B cell (primary cell): ENCODE measurements at regions not wholly inside any gene's neighbourhood (a gene's known extent, or its start where the extent isn't known, plus 50 kb on each side); places are given as distances from the start of the nearest gene placed in this dataset.

ENCODE experiments used
- ATAC-seq: fragments of 200-7000 bp; cut with Tn5 transposase; one replicate; pipeline ENCODE4 v1.10.0; 2021; ENCODE audit warnings: low read depth, mild to moderate bottlenecking, moderate number of reproducible peaks, moderate library complexity
- CTCF ChIA-PET: fragments of 350-600 bp; sonication (Branson Sonifier 250); formaldehyde crosslinking; loops from one replicate; lab custom pipeline; 2021; ENCODE audit warnings: antibody characterized with exemption, inconsistent platforms; lab: Charles Lee
- POLR2A ChIA-PET: fragments of 350-600 bp; sonication (Branson Sonifier 250); formaldehyde crosslinking; loops from one replicate; lab custom pipeline; 2021; ENCODE audit warnings: antibody characterized with exemption; lab: Charles Lee
- DNase-seq: peaks from one replicate; pipeline ENCODE4 v3.0.0; 2013
- H2AFZ ChIP-seq: 2 replicates; pipeline ENCODE4 v1.6.1; 2012; ENCODE audit warnings: mild to moderate bottlenecking, low read depth, low read length; ENCODE audit not compliant: insufficient read depth, poor library complexity, severe bottlenecking
- H3K27ac ChIP-seq, 2 donors: 1 replicate in 1 of 2; 2 replicates in 1 of 2; pipeline ENCODE4 v1.5.1; 2012 to 2013; ENCODE audit warnings: low read length in 2 of 2, mild to moderate bottlenecking in 2 of 2, moderate library complexity in 1 of 2
- H3K27me3 ChIP-seq, 4 experiments: fragments of 200-600 bp in 1 of 4; sonication (generic) in 1 of 4; replicated peaks in 1 of 4; 1 replicate in 2 of 4; 2 replicates in 2 of 4; pipeline versions ENCODE4 v1.6.1 to v1.7.0; 2013 to 2016; ENCODE audit warnings: low read length in 3 of 4, mild to moderate bottlenecking in 2 of 4, mixed read lengths in 1 of 4, moderate library complexity in 1 of 4; ENCODE audit not compliant: insufficient read depth in 4 of 4, control insufficient read depth in 3 of 4; ENCODE audit errors: control extremely low read depth in 1 of 4
- H3K36me3 ChIP-seq, 2 experiments: replicated peaks in 1 of 2; 1 replicate in 1 of 2; 2 replicates in 1 of 2; pipeline versions ENCODE4 v1.6.1 to v1.7.1; 2013; ENCODE audit warnings: low read length in 1 of 2; ENCODE audit not compliant: insufficient read depth in 2 of 2, control insufficient read depth in 1 of 2; ENCODE audit errors: control extremely low read depth in 1 of 2, extremely low read depth in 1 of 2
- H3K4me1 ChIP-seq, 2 donors: fragments of 200-600 bp in 1 of 2; sonication (generic) in 1 of 2; 1 replicate in 1 of 2; 2 replicates in 1 of 2; pipeline versions ENCODE4 v1.5.1 to v1.6.1; 2013 to 2017; ENCODE audit warnings: low read length in 2 of 2; ENCODE audit not compliant: control insufficient read depth in 2 of 2, insufficient read depth in 2 of 2
- H3K4me2 ChIP-seq: replicated peaks from 2 replicates; pipeline ENCODE3; 2012; ENCODE audit warnings: mild to moderate bottlenecking, low read depth, low read length; ENCODE audit not compliant: poor library complexity, severe bottlenecking
- H3K4me3 ChIP-seq, 5 experiments: fragments of 200-600 bp in 1 of 5; sonication (generic) in 1 of 5; 1 replicate in 3 of 5; 2 replicates in 2 of 5; pipeline versions ENCODE4 v1.5.1 to v1.7.0; 2011 to 2016; ENCODE audit warnings: low read length in 4 of 5, mild to moderate bottlenecking in 4 of 5, low read depth in 2 of 5, control low read depth in 1 of 5, moderate library complexity in 1 of 5; ENCODE audit not compliant: insufficient read depth in 1 of 5; ENCODE audit errors: control extremely low read depth in 1 of 5, extremely low read depth in 1 of 5
- H3K79me2 ChIP-seq: fragments of 200-600 bp; sonication (generic); one replicate; pipeline ENCODE4 v1.6.0; 2016; ENCODE audit warnings: low read length; ENCODE audit not compliant: control insufficient read depth, insufficient read depth
- H3K9ac ChIP-seq: fragments of 200-600 bp; sonication (generic); 2 replicates; pipeline ENCODE4 v1.6.1; 2017; ENCODE audit warnings: mild to moderate bottlenecking, low read length, moderate library complexity
- H3K9me3 ChIP-seq, 3 donors: one replicate each; pipeline versions ENCODE4 v1.6.1 to v1.7.1; 2013; ENCODE audit warnings: low read length in 2 of 3; ENCODE audit not compliant: control insufficient read depth in 2 of 3, insufficient read depth in 1 of 3; ENCODE audit errors: control extremely low read depth in 1 of 3
- H4K20me1 ChIP-seq: 2 replicates; pipeline ENCODE4 v1.6.0; 2012; ENCODE audit warnings: mild to moderate bottlenecking, low read length; ENCODE audit not compliant: insufficient read depth, control insufficient read depth, poor library complexity, severe bottlenecking
- H3K27ac Mint-ChIP-seq: one replicate; pipeline ENCODE4 v1.8.0; 2021; ENCODE audit warnings: mixed read lengths
- H3K27me3 Mint-ChIP-seq: one replicate; pipeline ENCODE4 v1.8.0; 2021; ENCODE audit warnings: mixed read lengths
- H3K4me1 Mint-ChIP-seq: one replicate; pipeline ENCODE4 v1.8.0; 2021; ENCODE audit warnings: mixed read lengths
- H3K4me3 Mint-ChIP-seq: one replicate; pipeline ENCODE4 v1.8.0; 2021; ENCODE audit warnings: mixed read lengths
- H3K9me3 Mint-ChIP-seq: one replicate; pipeline ENCODE4 v1.8.0; 2022; ENCODE audit warnings: mixed read lengths; ENCODE audit not compliant: insufficient read depth
- EZH2 ChIP-seq: IDR thresholded peaks from 2 replicates; pipeline ENCODE4 v1.6.1; 2012; ENCODE audit warnings: borderline replicate concordance, low read depth, mild to moderate bottlenecking, moderate library complexity, low read length; ENCODE audit not compliant: insufficient read depth, poor library complexity, severe bottlenecking
- WGBS: methylation state at CpG from one replicate; pipeline ENCODE4 v1.1.5; 2013; ENCODE audit warnings: missing lambda C conversion rate; ENCODE audit not compliant: insufficient coverage; 5-methylcytosine and 5-hydroxymethylcytosine counted together
- intact Hi-C: fragments of 100-400 bp; cut with micrococcal nuclease; formaldehyde crosslinking; loops from one replicate; pipeline ENCODE4 v1.10.0; 2022
- TF ChIP-seq, protein P1 (sequence below): fragments of 200-600 bp; IDR thresholded peaks from one replicate; pipeline ENCODE4 v1.8.0; 2022; ENCODE audit warnings: antibody characterized with exemption, mild to moderate bottlenecking

DNA sequence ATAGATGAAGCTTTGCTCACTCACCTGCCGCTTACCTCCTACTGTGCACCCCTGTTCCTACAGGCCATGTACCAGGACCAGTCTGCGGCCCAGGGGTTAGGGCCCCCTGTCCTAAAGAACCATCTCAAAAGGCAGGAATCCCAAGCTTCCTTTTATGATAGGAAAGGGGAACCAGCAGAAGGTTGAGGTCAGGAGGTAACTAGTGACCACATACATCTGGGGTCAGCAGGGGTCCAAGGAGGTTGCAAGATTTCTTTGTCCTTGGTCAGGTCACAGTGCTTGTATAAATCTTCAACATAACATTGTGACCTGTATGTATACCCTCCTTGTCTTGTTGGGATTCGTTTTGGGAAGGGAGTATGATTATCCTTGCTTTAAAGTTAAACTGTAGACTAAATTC is 73.8 kb downstream of the OAT start:
- Mint-ChIP-seq H3K27me3 (no peaks in the 10 kb centered on the region), H3K27ac (no peak overlapping the region), H3K9me3 (no peaks in the 10 kb centered on the region), H3K4me1 (peaks cover 15% of the 10 kb centered on the region), H3K4me3 (no peak overlapping the region)
- intact Hi-C loops: no loop called here
- ChIA-PET POLR2A (no interaction called here), CTCF (interaction anchor here (1.3 kb wide), 1 partner anchor 44 kb away, joined by 3 read pairs; no protein-coding TSS in a partner anchor)
- no peak overlapping the region for H3K4me2 ChIP-seq
- no peak overlapping the region for H3K9ac ChIP-seq
- no peak overlapping the region for H3K27ac ChIP-seq
- H3K9me3 ChIP-seq: no peaks in the 10 kb centered on the region
- WGBS: no CpG with 5 or more reads among the region's 3 CpGs
- H3K4me1 ChIP-seq: peaks cover 9 to 16% of the 10 kb centered on the region in 2 donors
- H4K20me1 ChIP-seq: no peaks in the 10 kb centered on the region
- no peak overlapping the region for H3K4me3 ChIP-seq
- ATAC-seq (no peak), DNase-seq (no peak)
- H3K27me3 ChIP-seq: no peaks in the 10 kb centered on the region
- no peaks in the 10 kb centered on the region for H3K79me2 ChIP-seq
- H3K36me3 ChIP-seq: no peaks in the 10 kb centered on the region
- TF ChIP-seq, protein P1, sequence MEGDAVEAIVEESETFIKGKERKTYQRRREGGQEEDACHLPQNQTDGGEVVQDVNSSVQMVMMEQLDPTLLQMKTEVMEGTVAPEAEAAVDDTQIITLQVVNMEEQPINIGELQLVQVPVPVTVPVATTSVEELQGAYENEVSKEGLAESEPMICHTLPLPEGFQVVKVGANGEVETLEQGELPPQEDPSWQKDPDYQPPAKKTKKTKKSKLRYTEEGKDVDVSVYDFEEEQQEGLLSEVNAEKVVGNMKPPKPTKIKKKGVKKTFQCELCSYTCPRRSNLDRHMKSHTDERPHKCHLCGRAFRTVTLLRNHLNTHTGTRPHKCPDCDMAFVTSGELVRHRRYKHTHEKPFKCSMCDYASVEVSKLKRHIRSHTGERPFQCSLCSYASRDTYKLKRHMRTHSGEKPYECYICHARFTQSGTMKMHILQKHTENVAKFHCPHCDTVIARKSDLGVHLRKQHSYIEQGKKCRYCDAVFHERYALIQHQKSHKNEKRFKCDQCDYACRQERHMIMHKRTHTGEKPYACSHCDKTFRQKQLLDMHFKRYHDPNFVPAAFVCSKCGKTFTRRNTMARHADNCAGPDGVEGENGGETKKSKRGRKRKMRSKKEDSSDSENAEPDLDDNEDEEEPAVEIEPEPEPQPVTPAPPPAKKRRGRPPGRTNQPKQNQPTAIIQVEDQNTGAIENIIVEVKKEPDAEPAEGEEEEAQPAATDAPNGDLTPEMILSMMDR: no peak
- TF ChIP-seq EZH2: no peak
- no peak overlapping the region for H2AFZ ChIP-seq

DNA sequence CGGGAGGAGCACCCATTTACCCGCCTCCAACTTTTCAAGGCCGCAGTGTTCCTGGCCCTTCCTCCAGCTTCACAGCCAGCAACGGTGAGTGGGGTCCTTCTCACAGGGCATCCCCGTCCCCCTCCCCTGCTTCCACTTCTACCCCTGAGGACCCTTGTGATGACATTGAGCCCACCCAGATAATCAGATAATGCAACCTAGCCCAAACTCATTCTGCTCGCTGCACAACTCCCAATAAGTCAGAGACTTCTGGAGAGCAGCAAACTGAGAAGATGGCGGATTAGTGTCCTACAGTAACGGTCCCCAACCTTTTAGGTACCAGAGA is 74.5 kb downstream of the OAT start:
- H3K27ac Mint-ChIP-seq: no peak overlapping the region
- no peak for ATAC-seq
- intact Hi-C loops: no loop called here
- Histone ChIP-seq H3K9me3 (no peaks in the 10 kb centered on the region), H3K27me3 (no peaks in the 10 kb centered on the region), H3K4me2 (no peak overlapping the region), H3K4me1 (peaks cover 9 to 16% of the 10 kb centered on the region in 2 donors), H3K27ac (no peak overlapping the region), H3K4me3 (no peak overlapping the region), H4K20me1 (no peaks in the 10 kb centered on the region), H3K79me2 (no peaks in the 10 kb centered on the region), H3K36me3 (no peaks in the 10 kb centered on the region), H3K9ac (no peak overlapping the region), H2AFZ (no peak overlapping the region)
- H3K4me3 Mint-ChIP-seq: no peak overlapping the region
- ChIA-PET CTCF (interaction anchor here (0.8 to 1.3 kb wide), 2 partner anchors 45 to 348 kb away, joined by 3 read pairs; no protein-coding TSS in a partner anchor), POLR2A (no interaction called here)
- H3K27me3 Mint-ChIP-seq: no peaks in the 10 kb centered on the region
- TF ChIP-seq, protein P1: no peak
- TF ChIP-seq EZH2: no peak
- H3K9me3 Mint-ChIP-seq: no peaks in the 10 kb centered on the region
- 94% methylated on average over 6 of the region's 8 CpGs for WGBS
- DNase-seq: no peak
- peaks cover 15% of the 10 kb centered on the region for H3K4me1 Mint-ChIP-seq
